Body of pancreas (tissue), 4 donors: ENCODE measurements at regions not wholly inside any gene's neighbourhood (a gene's known extent, or its start where the extent isn't known, plus 50 kb on each side); places are given as distances from the start of the nearest gene placed in this dataset.

Experiments used
- ATAC-seq: fragments of 150-250 bp; one replicate; pipeline ENCODE4 v1.9.1; 2016
- DNase-seq, 4 donors: peaks; one replicate each; pipeline ENCODE4 v3.0.0-alpha.2; 2019
- H3K27ac ChIP-seq, 4 donors: fragments of 200-600 bp; sonication (generic); 1 replicate in 3 of 4; 2 replicates in 1 of 4; pipeline versions ENCODE4 v1.5.1 to v1.6.1; 2016 to 2019; ENCODE audit warnings: mild to moderate bottlenecking in 1 of 4, mixed read lengths in 1 of 4, moderate library complexity in 1 of 4
- H3K27me3 ChIP-seq, 2 donors: fragments of 200-600 bp; sonication (generic); one replicate each; pipeline ENCODE4 v1.6.0; 2016; ENCODE audit warnings: mild to moderate bottlenecking in 1 of 2
- H3K36me3 ChIP-seq, 2 donors: fragments of 200-600 bp; sonication (generic); replicated peaks in 1 of 2; 2 replicates each; pipeline ENCODE4 v1.5.1; 2016; ENCODE audit warnings: low read depth in 2 of 2; ENCODE audit not compliant: insufficient read depth in 1 of 2
- H3K4me1 ChIP-seq: fragments of 200-600 bp; sonication (generic); one replicate; pipeline ENCODE4 v1.6.0; 2016
- H3K4me3 ChIP-seq, 2 donors: fragments of 200-600 bp; sonication (generic); 1 replicate in 1 of 2; 2 replicates in 1 of 2; pipeline ENCODE4 v1.5.1; 2016 to 2019
- H3K9me3 ChIP-seq, 3 donors: fragments of 200-600 bp; sonication (generic); 1 replicate in 2 of 3; 2 replicates in 1 of 3; pipeline ENCODE4 v1.5.1; 2016
- CTCF ChIP-seq, 7 experiments: fragments of 450-650 bp in 4 of 7; fragments of 200-600 bp in 3 of 7; sonication (generic) in 3 of 7; IDR thresholded peaks; one replicate each; pipeline ENCODE4 v1.5.1; 2016 to 2019; ENCODE audit warnings: antibody characterized with exemption in 7 of 7
- POLR2A ChIP-seq, 3 donors: fragments of 450-650 bp; IDR thresholded peaks; one replicate each; pipeline ENCODE4 v1.6.1; 2016; ENCODE audit warnings: antibody characterized with exemption in 3 of 3, mild to moderate bottlenecking in 2 of 3
- WGBS, 2 donors: methylation state at CpG; one replicate each; pipeline ENCODE4 v1.1.5; 2017; 5-methylcytosine and 5-hydroxymethylcytosine counted together
- intact Hi-C: fragments of 100-400 bp; cut with DNase I; formaldehyde crosslinking; loops from one replicate; pipeline ENCODE4 v1.15.1; 2023

- no peak for DNase-seq
- H3K4me1 ChIP-seq = no peaks in the 10 kb centered on the region
- H3K9me3 ChIP-seq = no peaks in the 10 kb centered on the region
- WGBS, 2 donors = 52 to 72% methylated on average over 4 of the region's 4 CpGs
- intact Hi-C loops = no loop called here
- TF ChIP-seq CTCF (IDR thresholded peaks at IDR 0.05) (no peak), POLR2A (IDR thresholded peaks at IDR 0.05) (no peak)
- no peaks in the 10 kb centered on the region for H3K27me3 ChIP-seq
- no peak for ATAC-seq
- no peaks in the 10 kb centered on the region for H3K36me3 ChIP-seq
- no peak overlapping the region for H3K4me3 ChIP-seq
- H3K27ac ChIP-seq = no peak overlapping the region
Observed at GRCh38 chr11:97269527-97269926, 879.7 kb downstream of the JRKL start.

- Histone ChIP-seq H3K27me3 (no peaks in the 10 kb centered on the region), H3K36me3 (no peaks in the 10 kb centered on the region), H3K9me3 (no peaks in the 10 kb centered on the region), H3K4me1 (no peaks in the 10 kb centered on the region), H3K27ac (no peak overlapping the region), H3K4me3 (no peak overlapping the region)
- no peak for DNase-seq
- 86 to 92% methylated on average over 3 to 4 of the region's 4 CpGs for WGBS, 2 donors
- TF ChIP-seq POLR2A (IDR thresholded peaks at IDR 0.05) = no peak
- TF ChIP-seq CTCF (IDR thresholded peaks at IDR 0.05) = no peak
- ATAC-seq = no peak
- intact Hi-C loops = no loop called here
Observed at GRCh38 chr11:97279341-97279740, 889.5 kb downstream of the JRKL start.

GRCh38 chr11:97280347-97280746, 890.5 kb downstream of the JRKL start:
- intact Hi-C loops = no loop called here
- no peak for DNase-seq
- no peaks in the 10 kb centered on the region for H3K9me3 ChIP-seq
- 67 to 75% methylated on average over 2 of the region's 2 CpGs for WGBS, 2 donors
- H3K4me1 ChIP-seq = no peaks in the 10 kb centered on the region
- no peak overlapping the region for H3K4me3 ChIP-seq
- H3K27ac ChIP-seq = no peak overlapping the region
- no peaks in the 10 kb centered on the region for H3K36me3 ChIP-seq
- TF ChIP-seq CTCF (IDR thresholded peaks at IDR 0.05) (no peak), POLR2A (IDR thresholded peaks at IDR 0.05) (no peak)
- ATAC-seq = no peak
- no peaks in the 10 kb centered on the region for H3K27me3 ChIP-seq

GRCh38 chr11:97289823-97290222, 900.0 kb downstream of the JRKL start:
- Histone ChIP-seq H3K9me3 (no peaks in the 10 kb centered on the region), H3K4me1 (no peaks in the 10 kb centered on the region), H3K4me3 (no peak overlapping the region), H3K27ac (no peak overlapping the region), H3K36me3 (no peaks in the 10 kb centered on the region), H3K27me3 (no peaks in the 10 kb centered on the region)
- 60 to 71% methylated on average over 2 of the region's 2 CpGs for WGBS, 2 donors
- intact Hi-C loops = no loop called here
- TF ChIP-seq POLR2A (IDR thresholded peaks at IDR 0.05) (no peak), CTCF (IDR thresholded peaks at IDR 0.05) (no peak)
- DNase-seq (no peak), ATAC-seq (no peak)

- intact Hi-C loops = no loop called here
- Histone ChIP-seq H3K27me3 (no peaks in the 10 kb centered on the region), H3K9me3 (no peaks in the 10 kb centered on the region), H3K4me3 (no peak overlapping the region), H3K27ac (no peak overlapping the region), H3K4me1 (no peaks in the 10 kb centered on the region), H3K36me3 (no peaks in the 10 kb centered on the region)
- ATAC-seq (no peak), DNase-seq (no peak)
- 41 to 43% methylated on average over 3 of the region's 3 CpGs for WGBS, 2 donors
- TF ChIP-seq CTCF (IDR thresholded peaks at IDR 0.05) (no peak), POLR2A (IDR thresholded peaks at IDR 0.05) (no peak)
Observed at GRCh38 chr11:97290464-97291041, 900.7 kb downstream of the JRKL start.
